ENCODE measurements at regions not wholly inside any gene's neighbourhood (a gene's known extent, or its start where the extent isn't known, plus 50 kb on each side); places are given as distances from the start of the nearest gene placed in this dataset.
"Not testable (repeated sequence)": the region's sequence is repeated elsewhere in the genome, so short reads cannot be mapped to it uniquely, and the experiment has no call there.

DNA sequence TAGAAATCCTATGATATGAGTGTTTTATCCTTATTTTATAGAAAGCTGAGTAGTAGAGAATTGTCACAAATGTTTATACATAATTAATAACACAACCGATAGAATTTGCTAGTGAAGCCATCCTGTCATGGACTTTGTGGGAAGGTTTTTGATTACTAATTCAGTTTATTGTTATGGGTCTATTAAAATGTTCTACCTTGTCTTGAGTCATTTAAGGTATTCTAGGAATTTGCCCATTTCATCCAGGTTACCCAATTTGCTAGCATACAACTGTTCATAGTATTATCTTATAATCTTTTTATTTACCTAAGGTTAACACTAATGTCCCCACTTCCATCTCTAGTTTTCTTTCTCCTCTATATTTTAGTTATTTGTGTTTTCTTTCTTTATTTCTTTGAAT is 553.1 kb upstream of the ATXN7L3B start:
- no peak for DNase-seq (ENCODE audit: extremely low read depth in 1 of 11, low read depth in 9 of 11, low spot score in 4 of 11)

DNA sequence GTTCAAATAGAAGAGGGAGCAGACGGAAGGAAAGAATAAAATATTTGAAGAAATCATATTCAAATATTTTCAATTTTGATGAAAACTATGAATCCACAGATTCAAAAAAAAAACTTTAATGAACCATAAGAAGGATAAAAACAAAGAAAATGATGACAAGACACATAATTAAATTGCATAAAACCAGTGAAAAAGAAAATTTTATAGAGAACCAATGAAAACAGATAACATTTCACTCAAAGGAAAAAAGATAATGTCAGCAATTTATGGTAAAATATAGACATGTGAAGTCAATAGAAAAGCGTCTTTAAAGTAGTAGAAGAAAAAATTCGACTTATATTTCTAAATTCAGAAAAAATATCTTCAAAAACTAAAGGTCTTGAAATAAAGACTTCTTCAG is 546.5 kb upstream of the ATXN7L3B start:
- no peak for DNase-seq (ENCODE audit: extremely low read depth in 1 of 11, low read depth in 9 of 11, low spot score in 4 of 11)

DNA sequence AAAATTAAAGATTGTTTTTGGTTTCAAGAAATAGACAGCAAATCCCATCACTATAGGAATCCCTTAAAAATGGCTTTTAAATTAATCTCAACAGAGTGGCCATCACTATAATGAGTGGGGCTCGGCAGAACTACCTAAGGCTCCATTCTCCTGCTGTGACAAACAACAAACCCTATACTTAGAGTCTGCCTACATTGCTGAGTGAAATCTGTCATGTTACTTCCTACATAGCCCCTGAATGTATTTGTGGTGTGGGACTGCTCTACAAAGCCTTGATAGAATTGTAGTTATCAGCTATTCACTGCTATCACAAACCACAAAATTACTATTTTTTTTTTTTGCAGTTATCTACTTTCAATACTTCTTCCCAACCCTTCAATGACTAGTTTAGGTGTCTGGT is 538.7 kb upstream of the ATXN7L3B start:
- no peak for DNase-seq (ENCODE audit: extremely low read depth in 1 of 11, low read depth in 9 of 11, low spot score in 4 of 11)

DNA sequence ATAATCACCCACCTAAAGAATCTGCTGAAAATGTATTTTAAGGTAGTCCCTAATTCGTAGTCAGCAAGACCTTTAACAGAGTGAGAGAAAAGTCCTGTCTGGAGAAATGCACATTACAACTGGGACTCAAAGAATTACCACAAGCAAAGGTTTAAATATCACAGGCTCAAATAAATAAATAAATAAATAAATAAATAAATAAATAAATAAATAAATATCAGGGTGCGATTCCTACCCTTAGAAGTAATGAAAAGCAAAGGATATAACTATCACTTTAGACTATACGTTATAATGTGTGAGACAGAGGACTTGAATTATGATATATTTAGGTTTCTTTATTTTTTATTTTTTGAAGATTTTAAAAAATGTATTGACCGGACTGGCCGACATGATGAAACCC is 522.5 kb upstream of the ATXN7L3B start:
- no peak for DNase-seq (ENCODE audit: extremely low read depth in 1 of 11, low read depth in 9 of 11, low spot score in 4 of 11)

DNA sequence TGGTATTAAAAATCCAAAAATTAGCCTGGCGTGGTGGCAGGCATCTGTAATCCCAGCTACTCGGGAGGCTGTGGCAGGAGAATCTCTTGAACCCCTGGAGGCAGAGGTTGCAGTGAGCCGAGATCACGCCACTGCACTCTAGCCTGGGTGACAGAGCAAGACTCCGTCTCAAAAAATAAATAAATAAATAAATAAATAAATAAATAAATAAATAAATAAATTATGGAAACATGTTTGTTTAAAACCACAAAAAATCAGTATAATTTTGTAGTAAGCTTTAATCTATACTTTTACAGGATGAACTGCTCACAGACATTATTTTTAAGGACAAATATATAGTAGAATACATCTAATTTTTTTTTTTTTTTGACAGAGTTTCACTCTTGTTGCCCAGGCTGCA is 521.3 kb upstream of the ATXN7L3B start:
- not testable (repeated sequence) for DNase-seq (ENCODE audit: extremely low read depth in 1 of 11, low read depth in 9 of 11, low spot score in 4 of 11)

DNA sequence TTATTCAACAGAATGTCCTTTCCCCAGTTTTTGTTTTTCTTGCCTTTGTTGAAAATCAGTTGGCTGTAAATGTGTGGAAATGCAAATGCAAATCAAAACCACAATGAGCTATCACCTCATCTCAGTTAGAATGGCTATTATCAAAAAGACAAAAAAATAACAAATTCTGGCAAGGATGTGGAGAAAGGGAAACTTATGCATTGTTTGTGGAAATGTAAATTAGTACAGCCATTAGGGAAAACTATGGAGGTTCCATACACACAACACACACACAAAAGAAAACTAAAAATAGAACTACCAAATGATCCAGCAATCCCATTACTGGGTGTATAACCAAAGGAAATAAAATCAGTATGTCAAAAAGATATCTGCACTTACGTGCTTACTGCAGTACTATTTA is 518.8 kb upstream of the ATXN7L3B start:
- no peak for DNase-seq (ENCODE audit: extremely low read depth in 1 of 11, low read depth in 9 of 11, low spot score in 4 of 11)

DNA sequence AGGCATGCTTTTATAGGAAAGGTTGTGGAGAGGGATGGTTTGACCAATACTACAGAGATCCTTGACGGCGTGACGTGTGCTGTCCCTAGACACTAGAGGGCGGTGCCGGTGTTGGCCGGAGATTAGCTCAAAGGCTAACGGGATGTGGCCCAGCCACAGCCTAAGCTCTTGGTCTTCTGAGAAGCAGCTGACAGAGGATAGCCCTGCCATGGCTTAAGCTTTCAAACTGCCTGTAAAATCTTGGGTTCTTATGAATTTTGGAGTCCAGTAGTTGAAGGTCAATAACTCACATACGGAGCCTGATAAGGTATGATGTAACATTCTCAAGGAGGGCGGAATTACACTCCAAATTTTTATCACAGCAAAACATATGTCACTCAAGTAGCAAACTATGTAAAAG is 515.7 kb upstream of the ATXN7L3B start:
- DNase-seq (ENCODE audit: extremely low read depth in 1 of 11, low read depth in 9 of 11, low spot score in 4 of 11) = peak; percentile 3 to 33 (median 18)

DNA sequence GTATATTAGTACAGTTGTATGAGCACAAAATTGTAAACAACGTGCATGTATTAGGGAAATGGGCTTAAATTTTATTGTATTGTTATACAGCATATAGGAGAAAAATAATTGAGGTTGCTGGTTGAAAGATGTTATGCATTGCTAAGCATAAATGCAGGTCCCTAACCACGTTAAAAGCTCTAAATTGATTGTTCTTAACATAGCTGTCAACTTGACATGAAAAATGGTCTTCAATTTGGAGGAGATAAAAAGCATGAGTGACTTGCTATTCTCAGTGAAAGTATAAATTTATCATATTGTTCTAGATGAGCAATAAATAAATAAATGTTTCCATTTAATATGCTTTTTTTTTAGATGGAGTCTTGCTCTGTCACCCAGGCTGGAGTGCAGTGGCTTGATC is 506.6 kb upstream of the ATXN7L3B start:
- DNase-seq (ENCODE audit: extremely low read depth in 1 of 11, low read depth in 9 of 11, low spot score in 4 of 11) = no peak

DNA sequence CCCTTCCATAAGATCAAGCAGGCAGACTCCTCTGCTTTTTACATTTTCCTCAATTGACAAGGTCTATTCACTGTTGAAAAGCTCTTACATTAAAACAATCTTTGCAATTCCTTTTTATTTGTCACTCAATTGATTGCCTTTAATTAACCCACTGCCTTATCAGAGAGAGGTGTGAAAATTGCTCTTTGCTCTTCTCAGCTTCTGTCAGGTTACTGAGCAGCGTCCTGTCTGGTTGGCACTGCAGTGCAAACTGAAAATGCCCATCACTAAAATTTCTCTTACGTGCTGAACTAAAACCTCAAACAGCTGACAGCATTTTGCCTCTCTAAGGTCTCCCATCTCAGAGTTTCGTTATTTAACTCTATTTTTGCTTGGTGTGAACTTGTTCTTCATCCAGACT is 504.1 kb upstream of the ATXN7L3B start:
- no peak for DNase-seq (ENCODE audit: extremely low read depth in 1 of 11, low read depth in 9 of 11, low spot score in 4 of 11)

DNA sequence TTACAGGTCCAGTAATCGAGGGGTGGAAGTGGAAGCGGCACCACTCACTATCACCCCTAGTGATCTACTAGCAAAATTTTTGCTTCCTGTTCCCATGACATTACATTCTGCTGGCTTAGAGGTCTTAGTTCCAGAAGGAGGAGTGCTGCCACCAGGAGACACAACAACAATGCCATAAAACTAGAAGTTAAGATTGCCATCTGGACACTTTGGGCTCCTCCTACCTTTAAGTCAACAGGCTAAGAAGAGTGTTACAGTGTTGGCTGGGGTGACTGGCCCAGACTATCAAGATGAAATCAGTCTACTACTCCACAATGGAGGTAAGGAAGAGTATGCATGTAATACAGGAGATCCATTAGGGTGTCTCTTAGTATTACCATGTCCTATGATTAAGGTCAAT is 498.5 kb upstream of the ATXN7L3B start:
- not testable (repeated sequence) for DNase-seq (ENCODE audit: extremely low read depth in 1 of 11, low read depth in 9 of 11, low spot score in 4 of 11)

DNA sequence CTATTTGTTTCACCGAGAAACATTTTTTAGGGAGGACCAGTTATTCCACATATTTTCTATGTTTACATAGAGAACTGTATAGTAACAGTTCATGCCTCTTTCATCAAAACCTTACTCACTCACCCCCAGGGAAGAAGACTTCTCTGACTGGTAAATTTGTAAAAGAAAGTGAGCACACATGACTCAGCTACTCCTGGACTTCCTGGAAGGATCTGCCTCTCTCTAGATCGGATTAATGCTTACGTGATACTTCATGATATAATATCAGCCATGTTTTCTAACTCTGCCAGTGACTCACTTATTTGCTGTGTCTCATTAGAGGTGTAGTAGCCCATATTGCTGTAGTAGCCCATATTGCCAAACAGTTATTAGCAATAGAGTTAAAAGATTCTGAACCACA is 494.3 kb upstream of the ATXN7L3B start:
- peak in 1 of 11 donors; percentile 0 for DNase-seq (ENCODE audit: extremely low read depth in 1 of 11, low read depth in 9 of 11, low spot score in 4 of 11)

DNA sequence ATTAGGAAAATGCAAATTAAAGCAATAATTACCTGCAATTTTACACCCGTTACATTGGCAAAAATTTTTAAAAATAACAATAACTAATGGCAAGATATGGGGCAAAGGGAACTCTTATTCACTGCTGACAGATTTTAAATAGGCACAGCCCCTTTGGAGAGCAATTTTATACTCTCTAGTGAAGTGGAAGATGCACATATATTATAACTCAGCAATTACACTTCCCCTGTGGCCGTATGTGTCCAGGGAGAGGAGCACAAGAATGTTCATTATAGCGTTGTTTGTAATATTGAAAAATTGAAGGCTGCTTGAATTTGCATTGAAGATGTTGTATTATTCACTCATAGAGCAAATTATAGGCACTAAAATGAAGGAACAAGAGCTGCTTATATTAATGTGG is 488.3 kb upstream of the ATXN7L3B start:
- DNase-seq (ENCODE audit: extremely low read depth in 1 of 11, low read depth in 9 of 11, low spot score in 4 of 11) = no peak

DNA sequence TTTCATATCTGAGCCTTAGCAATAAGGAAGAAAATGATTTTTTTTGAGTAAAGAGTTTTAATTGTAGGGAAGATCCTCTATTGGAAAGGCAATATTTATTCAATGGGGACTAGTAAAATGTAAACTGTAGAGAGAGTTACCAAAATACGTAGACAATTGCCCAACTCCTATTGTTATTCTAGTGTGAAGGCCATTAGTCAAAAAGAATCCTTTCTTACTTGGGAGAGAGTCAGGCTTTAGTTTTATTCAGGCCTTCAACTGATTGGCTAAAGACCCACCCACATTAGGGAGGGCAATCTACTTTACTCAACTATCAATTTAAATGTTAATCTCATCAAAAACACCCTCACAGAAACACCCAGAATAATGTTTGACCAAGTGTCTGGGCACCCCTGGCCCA is 485.8 kb upstream of the ATXN7L3B start:
- DNase-seq (ENCODE audit: extremely low read depth in 1 of 11, low read depth in 9 of 11, low spot score in 4 of 11) = no peak

DNA sequence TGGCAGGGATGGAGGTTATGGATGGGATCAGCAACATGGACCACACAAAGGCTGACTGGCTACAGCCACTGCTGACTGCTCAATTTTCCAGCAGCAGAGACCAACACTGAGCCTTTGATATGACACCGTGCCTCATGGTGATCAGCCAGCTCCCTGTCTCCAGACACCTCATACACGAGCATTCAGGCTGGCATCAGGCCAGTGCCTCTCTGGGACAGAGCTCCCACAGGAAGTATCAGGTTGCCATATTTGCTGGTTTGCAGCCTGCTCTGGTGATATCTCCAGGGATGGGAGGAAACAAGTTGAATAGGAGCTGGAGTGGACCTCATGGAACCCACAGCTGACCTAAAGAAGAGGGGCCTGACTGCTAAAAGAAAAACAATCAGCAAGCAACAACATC is 471.2 kb upstream of the ATXN7L3B start:
- DNase-seq (ENCODE audit: extremely low read depth in 1 of 11, low read depth in 9 of 11, low spot score in 4 of 11) = no peak

DNA sequence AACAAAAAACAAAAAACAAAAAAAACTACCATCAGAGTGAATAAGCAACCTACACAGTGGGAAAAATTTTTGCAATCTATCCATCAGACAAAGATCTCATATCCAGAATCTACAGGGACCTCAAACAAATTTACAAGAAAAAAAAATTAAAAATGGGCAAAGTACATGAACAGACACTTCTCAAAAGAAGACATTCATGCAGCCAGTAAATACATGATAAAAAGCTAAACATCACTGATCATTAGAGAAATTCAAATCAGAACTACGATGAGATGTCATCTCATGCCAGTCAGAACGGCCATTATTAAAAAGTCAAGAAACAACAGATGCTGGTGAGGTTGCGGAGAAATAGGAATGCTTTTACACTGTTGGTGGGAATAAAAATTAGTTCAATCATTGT is 466.5 kb upstream of the ATXN7L3B start:
- DNase-seq (ENCODE audit: extremely low read depth in 1 of 11, low read depth in 9 of 11, low spot score in 4 of 11) = no peak

DNA sequence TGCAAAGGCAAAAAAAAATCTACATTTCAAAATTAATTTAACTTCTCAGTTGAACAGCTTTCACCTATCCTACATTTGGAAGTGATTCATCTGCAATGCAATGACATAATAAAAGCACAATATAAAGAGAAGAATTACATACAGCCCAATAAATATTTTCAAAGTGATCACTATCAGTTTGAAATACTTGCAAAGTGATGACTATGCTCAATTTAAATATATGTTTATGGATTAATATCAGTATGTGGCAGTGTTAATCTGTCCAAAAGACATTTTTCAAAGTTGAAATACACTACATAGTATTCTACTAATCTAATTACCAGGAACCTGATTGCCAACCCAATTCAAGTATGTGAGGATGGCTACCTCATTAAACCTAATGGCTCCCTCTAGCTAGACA is 460.7 kb upstream of the ATXN7L3B start:
- DNase-seq (ENCODE audit: extremely low read depth in 1 of 11, low read depth in 9 of 11, low spot score in 4 of 11) = no peak

DNA sequence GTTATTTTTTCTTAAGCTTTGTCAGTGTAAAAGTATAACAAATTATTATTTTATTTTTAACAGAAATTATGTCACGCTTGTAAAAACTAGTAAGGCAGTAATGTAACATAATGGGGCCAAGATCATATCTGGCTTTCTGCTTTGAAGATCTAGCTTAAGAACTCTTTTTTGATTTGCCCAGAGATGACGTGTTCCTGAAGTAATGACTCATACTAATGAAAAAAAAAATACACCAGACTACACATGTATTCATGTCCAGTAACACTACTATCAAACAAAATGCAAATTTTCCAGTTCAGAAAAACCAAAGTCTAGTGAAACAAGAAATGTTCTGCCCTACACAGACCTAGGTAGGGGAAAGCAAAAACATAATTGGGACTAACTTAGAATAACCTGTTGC is 432.2 kb upstream of the ATXN7L3B start:
- no peak for DNase-seq (ENCODE audit: extremely low read depth in 1 of 11, low read depth in 9 of 11, low spot score in 4 of 11)

DNA sequence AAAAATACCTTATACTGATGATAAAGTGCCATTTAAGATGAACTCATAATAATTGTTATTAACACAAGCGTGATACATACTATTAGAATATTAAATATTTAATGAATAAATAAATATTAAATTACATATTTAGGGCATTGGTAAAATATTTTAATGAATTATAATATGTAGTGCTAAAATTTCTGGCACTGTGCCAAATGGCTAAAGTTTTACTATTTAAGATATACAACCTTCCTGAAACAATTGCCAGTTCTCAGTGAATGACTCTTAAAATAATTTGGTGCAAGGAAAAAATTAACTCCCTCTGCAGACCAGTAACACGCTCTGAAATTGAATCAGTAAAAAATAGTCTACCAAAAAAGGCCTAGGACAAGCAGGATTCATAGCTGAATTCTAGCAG is 428.9 kb upstream of the ATXN7L3B start:
- no peak for DNase-seq (ENCODE audit: extremely low read depth in 1 of 11, low read depth in 9 of 11, low spot score in 4 of 11)

DNA sequence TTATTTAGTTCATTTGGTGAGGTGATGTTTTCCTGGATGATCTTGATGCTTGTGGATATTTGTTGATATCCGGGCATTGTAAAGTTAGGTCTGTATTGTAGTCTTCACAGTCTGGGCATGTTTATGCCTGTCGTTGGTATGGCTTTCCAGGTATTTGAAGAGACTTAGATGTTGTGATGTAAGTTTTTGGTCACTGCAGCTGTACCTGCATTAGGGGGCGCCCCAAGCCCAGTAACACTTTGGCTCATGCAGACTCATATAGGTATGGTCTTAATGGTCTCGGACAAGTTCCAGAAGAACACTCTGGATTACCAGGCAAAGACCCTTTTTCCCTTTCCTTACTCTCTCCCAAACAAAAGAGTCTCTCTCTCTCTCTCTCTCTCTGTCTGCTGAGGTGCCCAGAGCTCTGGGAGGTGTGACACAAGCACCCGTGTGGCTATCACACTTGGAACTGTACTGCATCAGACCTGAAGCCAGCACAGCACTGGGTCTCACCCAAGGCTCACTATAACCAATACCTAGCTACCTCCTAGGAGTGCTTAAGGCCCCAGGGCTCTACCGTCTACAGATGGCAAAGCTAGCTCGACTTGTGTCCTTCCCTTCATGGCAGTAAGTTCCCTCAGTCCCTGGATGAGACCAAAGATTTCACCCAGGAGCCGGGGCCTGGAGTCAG is 425.8 kb upstream of the ATXN7L3B start:
- peak in 8 of 11 donors; percentile 4 to 22 (median 6) for DNase-seq (ENCODE audit: extremely low read depth in 1 of 11, low read depth in 9 of 11, low spot score in 4 of 11)

DNA sequence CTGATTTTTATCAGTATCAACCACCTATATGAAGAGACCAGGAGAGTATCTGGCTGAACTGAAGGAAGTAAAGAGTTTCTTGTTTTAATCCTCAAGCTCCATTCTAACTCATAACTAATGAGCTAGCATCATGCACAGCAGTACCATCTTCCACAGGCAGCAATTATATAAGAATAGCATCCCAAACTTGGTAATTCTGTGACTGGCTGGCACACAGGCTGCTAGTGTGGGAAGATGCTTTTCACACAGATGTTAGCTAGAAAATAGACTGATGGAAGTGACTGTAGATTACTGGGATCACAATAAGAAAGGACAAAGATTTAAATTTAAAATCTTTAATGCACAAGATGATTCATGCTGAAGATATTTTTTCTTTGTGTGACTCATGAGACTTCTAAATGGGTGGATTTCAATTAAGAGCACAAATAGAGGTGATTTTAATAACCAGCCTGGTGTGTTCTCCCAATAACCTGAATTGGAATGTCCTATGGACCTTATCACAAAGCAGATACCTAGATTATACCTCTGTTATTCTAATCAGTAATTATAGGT is 417.7 kb upstream of the ATXN7L3B start:
- DNase-seq (ENCODE audit: extremely low read depth in 1 of 11, low read depth in 9 of 11, low spot score in 4 of 11) = no peak

DNA sequence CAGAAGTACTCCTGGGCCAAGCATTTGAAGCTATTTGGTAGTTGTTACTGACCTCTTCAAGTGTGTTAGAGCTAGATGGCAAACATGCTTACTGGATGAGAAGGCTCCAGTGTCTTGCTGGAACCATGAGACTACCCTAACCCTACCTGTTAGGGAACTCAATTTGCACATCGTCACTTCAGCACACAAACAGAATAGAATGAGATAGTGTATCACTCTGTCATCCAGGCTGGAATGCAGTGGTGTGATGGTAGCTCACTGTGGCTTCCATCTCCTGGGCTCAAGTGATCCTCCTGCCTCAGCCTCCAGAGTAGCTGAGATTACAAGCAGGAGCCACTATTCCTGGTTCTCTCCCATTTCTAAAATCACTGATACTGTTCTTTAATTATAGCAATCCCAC is 417.0 kb upstream of the ATXN7L3B start:
- no peak for DNase-seq (ENCODE audit: extremely low read depth in 1 of 11, low read depth in 9 of 11, low spot score in 4 of 11)
